Skeletal muscle tissue (tissue), 3 donors: ENCODE measurements at regions not wholly inside any gene's neighbourhood (a gene's known extent, or its start where the extent isn't known, plus 50 kb on each side); places are given as distances from the start of the nearest gene placed in this dataset.
"Not testable (repeated sequence)": the region's sequence is repeated elsewhere in the genome, so short reads cannot be mapped to it uniquely, and the experiment has no call there.

Experiments
- H3K27ac ChIP-seq: one replicate; pipeline ENCODE4 v1.7.0; 2013; ENCODE audit warnings: mild to moderate bottlenecking, low read depth, low read length, inconsistent platforms
- H3K27me3 ChIP-seq, 3 donors: one replicate each; pipeline ENCODE4 v1.7.0; 2013; ENCODE audit warnings: low read length in 3 of 3; ENCODE audit not compliant: control insufficient read depth in 3 of 3, insufficient read depth in 3 of 3
- H3K36me3 ChIP-seq, 3 donors: one replicate each; pipeline ENCODE4 v1.7.0; 2013; ENCODE audit warnings: low read length in 3 of 3; ENCODE audit not compliant: control insufficient read depth in 3 of 3, insufficient read depth in 3 of 3
- H3K4me1 ChIP-seq, 3 donors: one replicate each; pipeline ENCODE4 v1.7.0; 2013; ENCODE audit warnings: low read length in 3 of 3, mild to moderate bottlenecking in 3 of 3; ENCODE audit not compliant: control insufficient read depth in 3 of 3, insufficient read depth in 3 of 3
- H3K4me3 ChIP-seq, 3 donors: one replicate each; pipeline ENCODE4 v1.7.0; 2013; ENCODE audit warnings: low read length in 3 of 3
- H3K9ac ChIP-seq, 3 donors: one replicate each; pipeline ENCODE4 v1.7.0; 2013; ENCODE audit warnings: low read length in 3 of 3, mild to moderate bottlenecking in 3 of 3, moderate library complexity in 2 of 3, low read depth in 1 of 3
- H3K9me3 ChIP-seq, 3 donors: one replicate each; pipeline ENCODE4 v1.7.0; 2013; ENCODE audit warnings: low read length in 3 of 3; ENCODE audit not compliant: control insufficient read depth in 3 of 3
- donor health status: Osteomylitis.

DNA sequence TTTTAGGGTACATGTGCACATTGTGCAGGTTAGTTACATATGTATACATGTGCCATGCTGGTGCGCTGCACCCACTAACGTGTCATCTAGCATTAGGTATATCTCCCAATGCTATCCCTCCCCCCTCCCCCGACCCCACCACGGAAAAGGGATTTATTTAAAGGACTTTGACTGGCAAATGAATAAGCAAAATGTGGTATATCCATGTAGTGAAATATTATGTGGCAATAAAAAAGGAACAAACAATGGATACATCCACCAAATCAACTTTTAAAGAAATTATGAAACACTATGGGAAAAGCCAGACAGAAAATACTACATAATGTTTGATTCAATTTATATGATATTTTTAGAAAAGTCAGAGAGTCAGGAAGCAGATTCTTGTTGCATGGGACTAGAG, 156.5 kb downstream of the TTC8 start:
- H3K9me3 ChIP-seq, H3K36me3 ChIP-seq, H3K4me3 ChIP-seq, H3K27ac ChIP-seq, H3K4me1 ChIP-seq, H3K9ac ChIP-seq: not testable (repeated sequence)
- peaks cover 5 to 13% (median 9%) of the 10 kb centered on the region in 3 donors for H3K27me3 ChIP-seq

GRCh38 chr14:88981948-88982347, 157.5 kb downstream of the TTC8 start:
- H3K27me3 ChIP-seq, result peaks cover 5 to 13% (median 9%) of the 10 kb centered on the region in 3 donors
- no peaks in the 10 kb centered on the region for H3K36me3 ChIP-seq
- no peak overlapping the region for H3K9ac ChIP-seq
- no peaks in the 10 kb centered on the region for H3K4me1 ChIP-seq
- H3K27ac ChIP-seq, result no peak overlapping the region
- H3K9me3 ChIP-seq, result peaks cover 0 to 6% (median 0%) of the 10 kb centered on the region in 3 donors
- no peak overlapping the region for H3K4me3 ChIP-seq

DNA sequence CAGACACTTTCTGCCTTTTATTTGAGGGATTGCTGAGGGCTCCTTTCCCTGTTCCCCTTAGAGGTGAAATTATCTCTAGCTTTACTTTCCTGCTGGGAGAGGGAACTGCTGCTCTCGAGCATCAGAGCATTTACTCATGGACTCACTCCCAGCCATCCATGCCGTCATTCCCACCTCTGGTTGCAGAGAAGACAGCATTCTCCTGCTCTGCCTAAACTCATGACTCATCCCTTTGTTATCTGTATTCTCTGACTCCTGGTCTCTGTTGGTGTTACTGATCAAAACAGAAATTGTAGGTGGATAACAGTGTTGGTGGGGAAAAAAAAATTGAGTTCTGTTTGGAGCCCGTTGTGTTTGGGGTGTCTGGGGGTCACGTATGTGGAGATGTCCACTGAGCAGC, 159.3 kb downstream of the TTC8 start:
- Histone ChIP-seq H3K9ac (no peak overlapping the region), H3K36me3 (no peaks in the 10 kb centered on the region), H3K27me3 (peaks cover 0 to 8% (median 2%) of the 10 kb centered on the region in 3 donors), H3K4me1 (no peaks in the 10 kb centered on the region), H3K9me3 (peaks cover 0 to 6% (median 2%) of the 10 kb centered on the region in 3 donors), H3K4me3 (no peak overlapping the region), H3K27ac (no peak overlapping the region)

- H3K36me3 ChIP-seq, result no peaks in the 10 kb centered on the region
- no peak overlapping the region for H3K27ac ChIP-seq
- H3K4me3 ChIP-seq, result no peak overlapping the region
- H3K27me3 ChIP-seq, result peaks cover 0 to 4% (median 2%) of the 10 kb centered on the region in 3 donors
- no peaks in the 10 kb centered on the region for H3K4me1 ChIP-seq
- H3K9ac ChIP-seq, result no peak overlapping the region
- peaks cover 0 to 4% (median 2%) of the 10 kb centered on the region in 3 donors for H3K9me3 ChIP-seq
Observed at GRCh38 chr14:88985654-88986053, 161.2 kb downstream of the TTC8 start.

DNA sequence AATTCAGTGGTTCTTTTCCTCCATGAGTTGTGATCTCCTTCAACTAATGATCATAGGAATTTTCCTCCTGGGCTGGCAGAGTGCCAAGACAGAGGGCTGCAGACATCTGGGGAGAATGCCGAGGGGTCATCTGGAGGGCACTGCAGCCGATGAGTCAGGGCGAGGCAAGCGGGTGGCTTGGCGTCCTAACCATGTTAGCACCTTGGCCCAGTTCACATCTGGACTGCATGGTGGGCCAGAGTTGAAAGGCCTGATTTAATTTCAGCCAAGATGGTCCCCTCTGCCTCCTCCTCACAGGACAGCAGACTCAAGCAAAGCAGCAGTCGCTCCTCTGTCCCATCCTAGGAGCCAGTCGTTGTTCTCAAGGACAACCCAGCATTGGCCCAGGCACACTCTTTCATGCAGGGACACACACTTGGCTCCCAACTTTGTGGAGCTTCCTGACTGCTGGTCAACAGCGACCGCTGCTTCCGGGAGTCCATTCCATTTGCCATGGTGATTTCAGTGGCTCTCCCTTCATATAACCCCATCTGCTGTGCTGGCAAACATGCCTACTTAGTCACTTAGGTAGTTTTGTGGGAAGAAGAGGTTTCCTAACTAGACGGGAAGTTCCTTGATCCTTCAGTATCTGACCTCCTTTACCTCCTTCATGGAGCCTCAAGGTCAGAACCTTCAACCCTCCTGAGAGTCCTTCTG, 161.8 kb downstream of the TTC8 start:
- Histone ChIP-seq H3K27me3 (peaks cover 0 to 4% (median 2%) of the 10 kb centered on the region in 3 donors), H3K27ac (no peak overlapping the region), H3K36me3 (no peaks in the 10 kb centered on the region), H3K4me3 (no peak overlapping the region), H3K9ac (no peak overlapping the region), H3K4me1 (no peaks in the 10 kb centered on the region), H3K9me3 (peaks cover 0 to 4% (median 2%) of the 10 kb centered on the region in 3 donors)

GRCh38 chr14:88986908-88987307, 162.5 kb downstream of the TTC8 start:
- H3K4me1 ChIP-seq, H3K9ac ChIP-seq, H3K4me3 ChIP-seq, H3K9me3 ChIP-seq, H3K36me3 ChIP-seq, H3K27ac ChIP-seq, H3K27me3 ChIP-seq: not testable (repeated sequence)

- H3K27ac ChIP-seq, result no peak overlapping the region
- H3K27me3 ChIP-seq, result peaks cover 0 to 4% (median 0%) of the 10 kb centered on the region in 3 donors
- H3K9ac ChIP-seq, result no peak overlapping the region
- H3K4me3 ChIP-seq, result no peak overlapping the region
- peaks cover 0 to 4% (median 2%) of the 10 kb centered on the region in 3 donors for H3K9me3 ChIP-seq
- no peaks in the 10 kb centered on the region for H3K4me1 ChIP-seq
- no peaks in the 10 kb centered on the region for H3K36me3 ChIP-seq
Observed at GRCh38 chr14:88987516-88987915, 163.1 kb downstream of the TTC8 start.

DNA sequence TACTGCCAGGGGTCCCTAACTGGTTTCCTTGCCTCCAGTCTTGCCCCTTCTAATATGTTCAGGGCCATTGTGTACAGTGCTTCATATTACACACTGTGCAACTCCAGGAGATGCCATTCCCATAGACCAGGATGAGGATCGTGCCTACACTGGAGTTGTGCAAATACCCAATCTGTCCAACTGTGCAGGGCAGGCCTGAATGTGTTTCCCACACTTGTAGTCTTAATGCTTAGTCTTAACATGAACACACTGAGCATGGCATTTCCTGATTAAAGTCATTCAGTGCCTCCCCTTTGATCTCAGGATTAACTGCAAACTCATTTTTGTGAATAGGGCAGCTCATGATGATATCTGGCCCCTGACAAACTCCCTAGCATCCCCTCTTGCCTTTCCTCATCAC, 165.5 kb downstream of the TTC8 start:
- H3K9me3 ChIP-seq, result peaks cover 0 to 5% (median 2%) of the 10 kb centered on the region in 3 donors
- no peaks in the 10 kb centered on the region for H3K36me3 ChIP-seq
- H3K27me3 ChIP-seq, result peaks cover 0 to under 1% (median 0%) of the 10 kb centered on the region in 3 donors
- H3K27ac ChIP-seq, result no peak overlapping the region
- no peak overlapping the region for H3K4me3 ChIP-seq
- no peaks in the 10 kb centered on the region for H3K4me1 ChIP-seq
- H3K9ac ChIP-seq, result no peak overlapping the region

DNA sequence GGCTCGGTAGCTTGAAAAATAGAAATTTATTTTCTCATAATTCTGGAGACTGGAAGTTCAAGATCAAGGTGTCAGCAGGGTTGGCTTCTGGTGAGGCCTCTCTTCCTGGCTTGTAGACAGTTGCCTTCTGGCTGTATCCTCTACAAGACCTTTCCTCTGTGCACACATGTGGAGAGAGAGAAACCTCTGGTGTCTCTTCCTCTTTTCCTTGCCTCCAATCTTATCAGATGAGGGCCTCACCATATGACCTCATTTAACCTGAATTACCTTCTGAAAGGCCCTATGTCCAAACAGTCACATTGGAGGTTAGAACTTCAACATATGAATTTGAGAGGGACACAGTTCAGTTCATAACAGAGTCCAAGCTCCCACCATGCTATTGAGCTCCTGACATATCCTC, 166.4 kb downstream of the TTC8 start:
- Histone ChIP-seq H3K4me1 (no peaks in the 10 kb centered on the region), H3K27ac (no peak overlapping the region), H3K9ac (no peak overlapping the region), H3K9me3 (peaks cover 0 to 5% (median 2%) of the 10 kb centered on the region in 3 donors), H3K4me3 (no peak overlapping the region), H3K36me3 (no peaks in the 10 kb centered on the region), H3K27me3 (no peaks in the 10 kb centered on the region)

GRCh38 chr14:88992011-88992410, 167.6 kb downstream of the TTC8 start:
- no peaks in the 10 kb centered on the region for H3K36me3 ChIP-seq
- no peaks in the 10 kb centered on the region for H3K4me1 ChIP-seq
- no peak overlapping the region for H3K9ac ChIP-seq
- no peak overlapping the region for H3K27ac ChIP-seq
- H3K4me3 ChIP-seq, result no peak overlapping the region
- H3K27me3 ChIP-seq, result no peaks in the 10 kb centered on the region
- H3K9me3 ChIP-seq, result peaks cover 0 to 2% (median 1%) of the 10 kb centered on the region in 3 donors
